ENCODE measurements at regions not wholly inside any gene's neighbourhood (a gene's known extent, or its start where the extent isn't known, plus 50 kb on each side); places are given as distances from the start of the nearest gene placed in this dataset.
"Not testable (repeated sequence)": the region's sequence is repeated elsewhere in the genome, so short reads cannot be mapped to it uniquely, and the experiment has no call there.

GRCh38 chr4:69034315-69034740 lies 61.9 kb upstream of the UGT2B7 start:
- H3K27ac ChIP-seq (ENCODE audit: extremely low read depth, low read depth, low read length); H3K4me1 ChIP-seq (ENCODE audit: control insufficient read depth, insufficient read depth, low read length); POLR2A ChIA-PET; H3K36me3 ChIP-seq (ENCODE audit: control insufficient read depth in 2 of 2, insufficient read depth in 1 of 2, low read length in 2 of 2); H3K4me3 ChIP-seq (ENCODE audit: low read depth, low read length); H3K9me3 ChIP-seq (ENCODE audit: control insufficient read depth, insufficient read depth, low read depth, low read length): not testable (repeated sequence)
- CTCF ChIA-PET, result interaction anchor here (0.7 kb wide), 1 partner anchor 24 kb away, joined by 4 read pairs; no protein-coding TSS in a partner anchor
- TF ChIP-seq SETDB1 (IDR thresholded peaks at IDR 0.05; ENCODE audit: insufficient read length, low read length), result peak; percentile 80

- Histone ChIP-seq H3K27ac (ENCODE audit: extremely low read depth, low read depth, low read length) (no peak overlapping the region), H3K4me3 (ENCODE audit: low read depth, low read length) (no peak overlapping the region), H3K4me1 (ENCODE audit: control insufficient read depth, insufficient read depth, low read length) (no peaks in the 10 kb centered on the region), H3K36me3 (ENCODE audit: control insufficient read depth in 2 of 2, insufficient read depth in 1 of 2, low read length in 2 of 2) (no peaks in the 10 kb centered on the region), H3K9me3 (ENCODE audit: control insufficient read depth, insufficient read depth, low read depth, low read length) (no peaks in the 10 kb centered on the region)
- TF ChIP-seq ZNF670 (tag by site-specific recombination; IDR thresholded peaks at IDR 0.05; ENCODE audit: low read depth) (no peak), YY2 (tag by site-specific recombination; IDR thresholded peaks at IDR 0.05) (no peak), ZEB2 (tag by site-specific recombination; IDR thresholded peaks at IDR 0.05) (no peak), KLF1 (tag by site-specific recombination; IDR thresholded peaks at IDR 0.05) (no peak), ZNF560 (tag by site-specific recombination; IDR thresholded peaks at IDR 0.05; ENCODE audit: borderline replicate concordance) (no peak), ZNF341 (tag by site-specific recombination; IDR thresholded peaks at IDR 0.05; ENCODE audit: low read depth) (no peak)
- CTCF ChIA-PET, result no interaction called here
- POLR2A ChIA-PET, result no interaction called here
These were observed 57.7 kb upstream of the UGT2B7 start for GRCh38 chr4:69038582-69038981.

- Histone ChIP-seq H3K4me1 (ENCODE audit: control insufficient read depth, insufficient read depth, low read length) (no peaks in the 10 kb centered on the region), H3K36me3 (ENCODE audit: control insufficient read depth in 2 of 2, insufficient read depth in 1 of 2, low read length in 2 of 2) (no peaks in the 10 kb centered on the region), H3K4me3 (ENCODE audit: low read depth, low read length) (no peak overlapping the region), H3K9me3 (ENCODE audit: control insufficient read depth, insufficient read depth, low read depth, low read length) (no peaks in the 10 kb centered on the region), H3K27ac (ENCODE audit: extremely low read depth, low read depth, low read length) (no peak overlapping the region)
- POLR2A ChIA-PET, result no interaction called here
- CTCF ChIA-PET, result no interaction called here
- no peak for TF ChIP-seq KLF8 (tag by site-specific recombination; IDR thresholded peaks at IDR 0.05)
- no peak for TF ChIP-seq ZNF324 (tag by site-specific recombination; IDR thresholded peaks at IDR 0.05)
- TF ChIP-seq PRDM6 (tag by site-specific recombination; IDR thresholded peaks at IDR 0.05), result no peak
- no peak for TF ChIP-seq ZNF155 (tag by site-specific recombination; IDR thresholded peaks at IDR 0.05)
- TF ChIP-seq ZNF600 (tag by site-specific recombination; IDR thresholded peaks at IDR 0.05), result no peak
- no peak for TF ChIP-seq ZNF398 (tag by site-specific recombination; IDR thresholded peaks at IDR 0.05)
- no peak for TF ChIP-seq ZFP41 (tag by site-specific recombination; IDR thresholded peaks at IDR 0.05; ENCODE audit: borderline replicate concordance)
- TF ChIP-seq ZNF664 (tag by site-specific recombination; IDR thresholded peaks at IDR 0.05), result no peak
- TF ChIP-seq FEZF1 (tag by site-specific recombination; IDR thresholded peaks at IDR 0.05), result no peak
These were observed 57.2 kb upstream of the UGT2B7 start for GRCh38 chr4:69039071-69039470.

- ChIA-PET POLR2A (no interaction called here), CTCF (no interaction called here)
- no peak overlapping the region for H3K27ac ChIP-seq (ENCODE audit: extremely low read depth, low read depth, low read length)
- TF ChIP-seq ZNF513 (tag by site-specific recombination; IDR thresholded peaks at IDR 0.05), result no peak
- TF ChIP-seq ZNF202 (tag by site-specific recombination; IDR thresholded peaks at IDR 0.05; ENCODE audit: borderline replicate concordance), result no peak
- no peak for TF ChIP-seq ZNF292 (tag by site-specific recombination; IDR thresholded peaks at IDR 0.05; ENCODE audit: borderline replicate concordance, low read depth)
- no peak for TF ChIP-seq AEBP2 (tag by site-specific recombination; IDR thresholded peaks at IDR 0.05; ENCODE audit: borderline replicate concordance)
- TF ChIP-seq OSR2 (tag by site-specific recombination; IDR thresholded peaks at IDR 0.05), result no peak
- no peak for TF ChIP-seq ZNF174 (tag by site-specific recombination; IDR thresholded peaks at IDR 0.05)
- no peak for TF ChIP-seq ZNF549 (tag by site-specific recombination; IDR thresholded peaks at IDR 0.05)
- TF ChIP-seq ZNF624 (tag by site-specific recombination; IDR thresholded peaks at IDR 0.05), result no peak
- TF ChIP-seq ZFHX2 (tag by site-specific recombination; conservative IDR thresholded peaks at IDR 0.05), result no peak
These were observed 52.0 kb upstream of the UGT2B7 start for GRCh38 chr4:69044247-69044646.

More at GRCh38 chr4:69044247-69044646, 52.0 kb upstream of the UGT2B7 start:
- H3K9me3 ChIP-seq (ENCODE audit: control insufficient read depth, insufficient read depth, low read depth, low read length), result no peaks in the 10 kb centered on the region
- H3K4me3 ChIP-seq (ENCODE audit: low read depth, low read length), result no peak overlapping the region
- no peaks in the 10 kb centered on the region for H3K4me1 ChIP-seq (ENCODE audit: control insufficient read depth, insufficient read depth, low read length)
- H3K36me3 ChIP-seq (ENCODE audit: control insufficient read depth in 2 of 2, insufficient read depth in 1 of 2, low read length in 2 of 2), result no peaks in the 10 kb centered on the region

Measured in HEK293 (cell line).